ENCODE measurements at regions not wholly inside any gene's neighbourhood (a gene's known extent, or its start where the extent isn't known, plus 50 kb on each side); places are given as distances from the start of the nearest gene placed in this dataset.

DNA sequence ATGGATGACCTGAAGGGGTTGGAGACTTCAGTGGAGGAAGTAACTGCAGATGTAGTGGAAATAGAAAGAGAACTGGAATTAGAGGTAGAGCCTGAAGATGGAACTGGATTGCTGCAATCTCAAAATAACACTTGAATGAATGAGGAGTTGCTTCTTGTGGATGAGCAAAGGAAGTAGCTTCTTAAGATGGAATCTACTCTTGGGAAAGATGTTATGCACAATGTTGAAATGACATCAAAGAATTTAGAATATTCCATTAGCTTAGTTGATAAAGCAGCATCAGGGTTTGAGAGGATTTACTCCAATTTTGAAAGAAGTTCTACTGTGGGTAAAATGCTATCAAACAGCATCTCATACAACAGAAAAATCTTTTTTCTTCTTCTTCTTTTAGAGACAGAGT is 186.4 kb upstream of the PRKD1 start:
- TF ChIP-seq POLR2AphosphoS5 (IDR thresholded peaks at IDR 0.05) (no peak), POLR2A (IDR thresholded peaks at IDR 0.05) (no peak)

Measured in breast epithelium (tissue), 3 donors.